ENCODE measurements at regions not wholly inside any gene's neighbourhood (a gene's known extent, or its start where the extent isn't known, plus 50 kb on each side); places are given as distances from the start of the nearest gene placed in this dataset.

GRCh38 chr5:174293006-174293405 is 247.5 kb downstream of the NSG2 start:
- DNase-seq: no peak

GRCh38 chr5:174293481-174293880 is 248.0 kb downstream of the NSG2 start:
- no peak for DNase-seq

DNA sequence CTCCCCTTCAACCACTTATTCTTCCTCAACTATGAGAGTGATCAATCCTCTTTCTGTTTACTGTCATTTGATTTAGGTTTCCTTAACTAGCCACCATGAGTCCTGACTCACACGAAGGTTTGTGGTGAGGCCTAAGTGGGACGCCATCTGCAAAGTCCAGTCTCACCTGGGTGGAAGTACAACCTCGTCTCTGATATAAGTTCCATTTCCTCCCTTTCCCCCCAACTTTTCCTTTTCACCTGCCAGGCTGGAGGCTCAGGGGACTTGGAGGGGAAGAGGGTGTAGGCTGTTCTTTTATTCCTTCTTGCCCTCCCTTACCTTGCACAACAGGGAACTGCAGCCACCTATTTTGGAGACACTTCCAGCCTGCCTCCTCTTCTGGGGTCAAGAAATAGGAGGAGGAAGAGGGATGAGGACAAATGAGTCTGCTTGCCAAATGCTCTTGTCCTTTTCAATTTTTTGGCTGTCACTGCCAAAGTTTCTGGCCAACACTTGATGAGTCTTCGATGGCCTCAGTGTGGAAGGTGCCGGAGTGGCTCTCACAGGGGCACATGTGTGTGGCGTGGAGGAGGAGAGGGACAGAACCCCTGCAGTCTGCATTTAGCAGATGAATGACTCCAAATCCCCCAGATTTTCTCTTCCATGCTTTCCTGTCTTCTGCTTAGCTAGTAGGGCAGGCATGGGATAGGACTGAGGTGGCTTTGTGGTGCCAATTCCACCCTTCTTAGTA is 249.6 kb downstream of the NSG2 start:
- no peak for DNase-seq

GRCh38 chr5:174295702-174296436 is 250.4 kb downstream of the NSG2 start:
- no peak for DNase-seq

DNA sequence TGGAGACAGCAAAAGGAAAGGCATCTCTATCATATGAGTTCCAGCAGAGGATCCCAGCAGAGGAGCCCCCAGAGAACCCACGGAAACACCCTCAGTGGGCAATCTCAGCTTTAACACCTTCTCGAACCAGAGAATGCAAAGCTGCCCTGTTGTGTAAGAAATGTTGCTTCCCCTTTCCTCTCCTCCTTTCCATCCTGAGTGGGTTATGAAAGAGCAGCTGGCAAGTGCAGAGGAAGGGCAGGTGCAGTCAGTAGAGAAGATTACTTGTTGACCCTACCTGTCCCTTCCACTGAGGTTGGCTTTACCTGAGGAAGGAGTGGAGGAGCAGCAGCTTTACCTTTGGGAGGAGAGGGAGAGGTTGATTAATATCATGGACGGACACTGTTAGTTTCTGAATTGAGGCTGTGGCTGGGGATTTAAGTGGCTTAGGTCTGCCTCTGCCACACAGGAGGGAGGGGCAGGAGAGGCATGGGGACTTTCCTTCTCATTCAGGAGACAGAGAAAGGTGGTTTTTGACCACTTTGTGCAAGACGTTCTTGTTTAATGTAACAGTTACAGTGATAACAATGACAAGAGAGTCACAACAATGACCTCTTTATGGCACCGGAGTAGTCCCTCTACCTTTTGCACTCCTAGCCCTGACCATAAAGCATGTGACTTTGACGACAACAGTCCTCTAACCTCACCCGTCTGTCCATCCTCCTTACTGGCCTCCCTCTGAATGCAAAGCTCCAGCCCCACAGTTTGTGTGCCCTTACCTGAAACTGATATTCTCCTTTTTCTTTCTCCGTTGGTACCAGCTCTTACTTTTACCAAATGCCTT is 254.8 kb downstream of the NSG2 start:
- no peak for DNase-seq

DNA sequence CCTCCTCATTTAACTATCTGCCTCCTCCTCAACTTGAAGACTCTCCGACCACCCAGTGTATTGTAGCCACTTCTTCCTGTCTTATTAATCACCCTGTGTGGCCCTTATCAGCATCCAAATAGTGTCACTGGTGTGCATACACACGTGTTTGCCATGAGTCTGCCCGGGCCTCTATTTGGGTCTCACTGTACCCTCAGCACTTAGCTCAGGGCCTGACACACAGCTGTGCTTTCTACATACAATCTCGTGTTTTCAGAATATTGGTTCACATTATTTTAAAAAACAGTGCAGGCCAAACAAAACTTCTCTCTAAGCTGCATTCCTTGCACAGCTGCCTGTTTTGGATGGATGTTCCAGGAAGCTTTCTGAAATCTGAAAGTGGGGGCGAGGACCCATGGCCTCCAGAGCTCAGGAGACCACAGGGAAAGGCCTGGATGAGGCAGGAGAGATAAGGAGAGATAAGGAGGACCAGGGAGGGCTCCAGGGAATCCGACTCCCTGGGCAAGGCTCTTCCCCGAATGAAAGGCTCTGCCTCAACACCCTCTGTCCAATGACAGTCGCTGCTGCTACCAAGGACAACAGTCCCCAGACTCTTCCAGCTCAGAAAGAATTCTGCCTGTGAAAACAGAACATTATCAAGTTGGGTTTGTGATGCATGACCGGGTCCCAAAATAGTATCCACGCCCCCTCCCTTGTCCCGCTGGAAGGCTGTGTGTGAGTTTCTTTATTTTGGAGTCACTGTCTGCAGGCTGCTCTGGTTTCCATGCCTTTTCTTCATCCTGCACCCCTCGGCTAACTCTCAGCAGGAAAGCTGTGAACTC is 255.6 kb downstream of the NSG2 start:
- DNase-seq: no peak

GRCh38 chr5:174301848-174302625 is 256.5 kb downstream of the NSG2 start:
- DNase-seq: no peak

DNA sequence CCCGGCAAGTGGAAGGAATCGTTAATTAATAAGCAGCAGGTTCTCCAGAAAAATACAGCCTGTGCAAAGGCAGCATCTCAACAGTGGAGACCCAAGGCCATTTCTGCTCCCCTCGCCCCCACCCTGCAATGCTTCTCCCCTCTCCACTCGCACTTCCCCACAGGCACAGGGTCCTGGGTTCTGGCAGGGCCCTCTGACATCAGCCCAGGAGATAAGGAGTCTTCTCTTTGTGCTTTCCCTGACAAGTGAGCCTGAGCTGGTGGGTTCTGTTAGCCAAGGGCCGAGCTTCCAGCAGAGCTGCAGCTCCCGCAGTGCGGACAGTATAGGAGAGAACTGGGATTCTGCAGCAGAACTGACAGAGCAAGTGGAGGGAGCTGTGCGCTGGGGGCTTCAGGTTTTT is 257.5 kb downstream of the NSG2 start:
- DNase-seq: no peak

- no peak for DNase-seq
Observed at GRCh38 chr5:174303437-174304045, 258.0 kb downstream of the NSG2 start.

DNA sequence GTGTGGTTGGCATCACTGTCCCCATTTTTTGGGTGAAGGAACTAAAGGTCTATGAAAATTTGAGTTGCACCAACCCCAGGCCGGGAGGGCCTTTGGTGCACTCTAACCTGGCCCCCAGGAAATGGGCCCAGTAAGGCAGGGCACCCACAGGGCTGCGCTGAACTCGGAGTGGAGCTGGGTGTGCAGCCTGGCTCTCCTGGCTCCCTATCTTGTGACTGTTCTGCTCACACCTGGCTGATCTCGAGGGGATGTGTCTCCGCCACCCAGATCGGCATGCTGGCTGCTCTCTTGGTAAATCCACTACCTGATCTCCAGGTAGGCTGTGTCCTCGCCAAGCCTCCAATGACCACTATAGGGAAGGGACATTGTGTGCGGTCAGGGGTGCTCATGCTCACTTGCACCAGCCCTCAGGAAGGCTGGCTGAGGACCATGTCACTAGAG is 259.8 kb downstream of the NSG2 start:
- no peak for DNase-seq

GRCh38 chr5:174306345-174307030 is 261.0 kb downstream of the NSG2 start:
- DNase-seq: no peak

DNA sequence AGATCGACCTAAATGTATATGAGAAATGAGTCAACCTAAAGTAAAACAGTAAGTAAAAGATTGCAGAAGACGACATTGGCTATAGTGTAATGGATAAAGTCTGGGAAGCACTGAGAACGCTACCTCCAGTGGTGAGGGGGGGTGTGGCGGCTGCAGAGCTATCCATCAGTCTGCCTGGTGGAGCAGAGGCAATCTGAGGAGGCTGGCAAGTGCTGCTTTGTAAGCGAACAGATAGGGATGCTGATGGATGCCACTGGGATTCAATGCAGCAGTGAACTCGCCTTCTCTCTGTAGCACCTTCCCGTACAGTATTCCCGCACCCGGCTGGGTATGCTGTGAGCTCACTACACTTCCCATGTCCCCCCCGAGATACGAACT is 261.5 kb downstream of the NSG2 start:
- DNase-seq: no peak

GRCh38 chr5:174307656-174308271 is 262.3 kb downstream of the NSG2 start:
- no peak for DNase-seq

GRCh38 chr5:174309131-174309795 is 263.8 kb downstream of the NSG2 start:
- DNase-seq: no peak

GRCh38 chr5:174310243-174310642 is 264.7 kb downstream of the NSG2 start:
- DNase-seq: no peak

- DNase-seq: no peak
Observed at GRCh38 chr5:174310706-174311105, 265.2 kb downstream of the NSG2 start.

GRCh38 chr5:174311121-174311520 is 265.6 kb downstream of the NSG2 start:
- DNase-seq: no peak

DNA sequence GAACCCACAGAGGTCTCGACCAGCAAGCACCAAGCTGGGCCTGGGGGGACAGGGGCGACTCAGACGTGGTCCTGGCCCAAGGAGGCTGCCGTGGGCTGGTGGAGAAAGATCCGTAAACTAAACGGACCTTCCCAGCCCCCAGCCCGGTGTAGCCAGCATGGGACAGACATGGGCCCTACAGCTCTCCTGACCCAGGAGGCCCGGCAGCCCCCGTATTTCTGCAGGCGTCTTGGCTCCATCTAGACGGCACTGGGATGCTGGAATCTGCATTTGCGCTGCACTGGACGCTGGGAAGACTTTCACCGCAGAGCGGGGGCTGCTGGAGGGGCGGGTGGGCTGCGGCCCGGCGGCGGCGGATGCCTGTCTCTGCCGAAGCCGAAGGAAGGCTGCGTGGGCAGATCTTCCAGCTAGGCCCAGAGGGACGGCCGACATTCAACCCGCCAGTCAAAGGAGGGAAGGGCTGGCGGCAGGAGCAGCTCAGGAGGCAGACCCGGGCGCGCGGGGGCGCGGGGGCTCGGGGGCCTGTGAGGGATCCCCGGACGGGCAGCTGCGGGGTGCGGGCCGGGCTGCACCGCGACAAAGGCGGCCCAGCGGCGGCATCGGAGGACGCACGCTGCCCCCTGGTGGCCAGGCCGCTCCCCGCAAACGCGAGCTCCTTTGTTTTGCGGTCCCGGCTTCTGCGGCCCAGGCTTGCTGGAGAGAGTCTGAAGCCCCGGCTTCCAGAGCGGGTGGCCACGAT is 266.2 kb downstream of the NSG2 start:
- no peak for DNase-seq

DNA sequence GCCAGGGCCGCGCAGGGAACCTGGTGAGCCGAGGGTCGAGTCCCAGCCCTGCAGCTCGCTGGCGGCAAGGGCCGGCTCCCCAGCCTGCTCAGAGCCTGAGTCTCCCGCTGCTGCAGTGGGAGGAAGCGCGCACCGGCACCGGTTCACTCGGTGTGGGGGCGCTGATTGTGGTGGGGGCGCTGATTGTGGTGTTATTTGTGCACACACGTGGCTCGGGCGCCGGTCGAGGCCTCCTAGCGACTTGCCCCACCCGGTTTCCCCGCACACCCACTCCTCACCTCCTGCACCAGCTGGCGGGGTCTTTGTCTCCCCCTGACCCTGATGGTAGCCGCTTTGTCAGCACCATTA is 266.7 kb downstream of the NSG2 start:
- no peak for DNase-seq

Measured in NCI-H187 treated with DMSO at 0.1 percent for 48 hours (cell line).